Stromal cell of bone marrow (primary cell): ENCODE measurements at regions not wholly inside any gene's neighbourhood (a gene's known extent, or its start where the extent isn't known, plus 50 kb on each side); places are given as distances from the start of the nearest gene placed in this dataset.

ENCODE experiments used
- DNase-seq: peaks from one replicate; pipeline ENCODE4 v3.0.0-alpha.2; 2012; ENCODE audit warnings: low read depth

- no peak for DNase-seq
Measured at GRCh38 chr1:50358962-50359361, 64.3 kb downstream of the DMRTA2 start.

GRCh38 chr1:50357186-50357585 is 66.1 kb downstream of the DMRTA2 start:
- DNase-seq, result no peak

DNA sequence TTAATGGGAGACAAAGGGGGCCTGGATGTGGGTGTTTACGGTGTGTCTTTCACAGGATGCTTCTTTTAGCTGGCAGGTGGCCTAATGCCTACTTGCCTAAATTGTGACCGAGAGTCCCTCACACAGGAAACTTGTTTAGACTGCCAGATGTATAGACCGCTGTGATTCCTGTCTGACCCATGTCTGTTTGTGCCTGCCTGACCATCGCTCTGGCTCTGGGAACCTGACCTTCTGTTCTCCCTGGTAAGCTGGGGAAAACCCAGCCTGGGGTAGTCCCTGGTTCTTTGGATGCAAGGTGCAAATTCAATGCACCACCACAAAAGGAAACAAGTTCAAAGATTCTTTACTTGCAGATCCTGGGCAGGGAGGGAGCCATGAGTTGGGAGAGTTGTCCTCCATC is 68.4 kb downstream of the DMRTA2 start:
- DNase-seq, result no peak

DNA sequence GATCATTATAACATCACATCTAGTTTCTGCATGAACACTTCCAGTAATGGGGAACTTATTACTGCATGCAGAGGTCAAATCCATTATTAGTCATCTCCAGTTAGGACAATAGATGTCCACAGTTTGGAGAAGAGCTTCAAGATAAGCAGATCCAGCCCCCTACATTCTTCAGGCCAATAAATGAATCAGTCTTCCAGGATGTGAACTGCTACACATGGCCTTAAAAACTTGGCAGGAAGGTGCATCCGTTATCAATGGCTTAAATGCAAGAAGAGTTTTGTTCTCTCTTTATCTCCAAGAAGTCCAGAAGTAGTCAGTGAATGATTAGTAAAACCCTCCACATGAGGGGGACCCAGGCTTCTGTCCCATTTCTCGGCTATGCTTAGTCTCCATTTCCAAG is 70.8 kb downstream of the DMRTA2 start:
- no peak for DNase-seq

DNA sequence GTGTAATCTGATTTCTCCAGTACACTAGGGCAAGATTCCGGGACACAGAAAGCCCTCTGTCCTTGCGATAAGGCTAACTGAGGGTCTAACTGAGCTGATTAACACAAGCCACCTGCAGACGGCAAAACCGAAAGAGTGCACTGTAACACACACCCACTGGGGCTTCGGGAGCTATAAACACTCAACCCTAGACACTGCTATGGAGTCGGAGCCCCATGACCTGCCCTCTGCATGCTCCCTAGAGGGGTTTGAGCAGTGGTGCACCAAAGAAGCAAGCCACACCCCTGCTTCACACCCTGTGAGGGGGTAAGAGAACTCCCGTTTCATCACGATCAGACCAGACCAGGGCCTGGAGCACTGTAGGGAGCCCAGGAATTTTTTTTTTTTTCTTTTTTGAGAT is 72.4 kb downstream of the DMRTA2 start:
- no peak for DNase-seq

DNA sequence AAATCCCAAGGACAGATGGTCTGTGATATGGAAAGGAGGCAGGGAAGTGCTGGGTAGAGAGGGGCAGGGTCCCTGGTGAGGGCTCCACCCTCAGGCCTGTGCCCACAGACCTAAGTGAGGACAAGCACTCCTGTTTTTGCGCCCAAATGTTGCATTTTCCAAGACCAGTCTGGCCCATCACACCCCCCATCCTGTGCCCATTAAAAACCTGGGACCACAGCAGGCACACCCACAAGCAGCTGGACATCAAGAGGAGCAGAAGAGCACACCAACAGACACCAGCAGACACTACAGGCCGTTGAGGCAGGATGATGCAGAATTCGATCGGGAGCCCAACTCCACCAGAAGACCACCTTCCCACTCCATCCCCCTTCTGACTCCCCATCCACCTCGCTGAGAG is 72.8 kb downstream of the DMRTA2 start:
- DNase-seq, result no peak

DNA sequence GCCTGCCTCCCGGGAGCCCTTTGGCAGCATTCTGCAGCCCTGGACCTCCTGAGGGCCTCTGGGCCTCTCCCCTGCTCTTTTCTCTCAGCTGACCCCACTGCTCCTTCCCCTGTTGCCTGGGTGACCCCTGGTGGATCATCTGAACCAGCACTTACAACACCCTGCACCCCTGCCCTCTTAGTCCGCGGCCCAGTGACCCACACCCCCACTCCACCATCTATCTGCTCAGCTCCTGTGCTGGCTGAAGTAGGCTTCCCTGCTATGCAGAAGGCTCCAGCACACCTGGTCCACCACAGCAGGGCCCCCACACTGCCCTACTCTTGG is 74.0 kb downstream of the DMRTA2 start:
- no peak for DNase-seq

GRCh38 chr1:50348449-50349241 is 74.6 kb downstream of the DMRTA2 start:
- peak; percentile 56 for DNase-seq

GRCh38 chr1:50347933-50348332 is 75.3 kb downstream of the DMRTA2 start:
- DNase-seq, result no peak

DNA sequence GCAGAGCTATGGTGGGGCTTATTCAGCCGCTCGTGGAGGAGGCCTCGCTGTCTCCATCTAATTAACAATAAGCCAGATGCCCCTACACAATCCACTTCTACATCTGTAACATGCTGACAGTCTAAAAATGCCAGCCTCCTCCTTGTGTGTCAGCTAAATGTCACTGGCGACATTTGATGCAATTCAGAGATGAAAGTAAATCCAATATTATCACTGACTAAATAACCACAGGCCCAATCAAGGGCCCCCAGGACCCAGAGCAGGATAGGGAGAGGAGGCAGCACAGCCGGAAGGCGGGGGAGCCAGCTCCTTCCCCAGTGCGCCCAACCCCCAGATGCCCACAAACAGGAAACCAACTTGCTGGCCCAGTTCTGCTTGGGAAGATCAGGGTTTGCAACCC is 76.6 kb downstream of the DMRTA2 start:
- DNase-seq, result no peak

GRCh38 chr1:50343323-50343722 is 79.9 kb downstream of the DMRTA2 start:
- DNase-seq, result no peak

- DNase-seq, result no peak
Measured at GRCh38 chr1:50342525-50342924, 80.7 kb downstream of the DMRTA2 start.

GRCh38 chr1:50335036-50335435 is 88.2 kb downstream of the DMRTA2 start:
- no peak for DNase-seq

- no peak for DNase-seq
Measured at GRCh38 chr1:50333595-50333974, 89.7 kb downstream of the DMRTA2 start.

GRCh38 chr1:50332941-50333594 is 90.2 kb downstream of the DMRTA2 start:
- no peak for DNase-seq

DNA sequence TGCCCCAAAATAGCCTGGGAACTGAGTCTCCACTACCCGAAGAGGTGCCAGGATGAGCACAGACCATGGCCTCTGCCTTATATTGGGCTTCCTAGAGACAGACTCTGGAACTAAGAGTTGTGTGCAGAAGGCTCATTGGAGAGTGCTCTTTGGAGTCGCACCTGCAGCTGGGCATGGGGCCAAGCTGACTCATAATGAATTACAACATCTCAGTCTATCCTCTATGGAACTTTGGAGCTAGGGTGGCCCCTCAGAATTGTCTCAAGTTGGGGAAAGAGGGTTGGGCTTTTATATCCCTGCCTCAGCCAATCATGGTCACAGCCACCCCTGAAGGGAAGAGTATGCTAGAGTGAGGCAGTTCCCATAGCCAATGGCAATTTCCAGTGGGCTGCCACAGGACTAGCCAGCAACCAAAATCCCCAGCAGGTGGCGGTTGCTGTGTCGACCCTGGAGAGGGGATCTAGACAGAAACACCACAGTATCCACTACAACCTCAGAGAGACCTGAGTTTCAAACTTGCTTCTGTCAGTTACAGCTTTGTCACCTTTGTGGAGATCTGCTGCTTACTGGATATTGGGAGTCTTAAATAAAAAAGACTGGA is 93.8 kb downstream of the DMRTA2 start:
- DNase-seq, result no peak

DNA sequence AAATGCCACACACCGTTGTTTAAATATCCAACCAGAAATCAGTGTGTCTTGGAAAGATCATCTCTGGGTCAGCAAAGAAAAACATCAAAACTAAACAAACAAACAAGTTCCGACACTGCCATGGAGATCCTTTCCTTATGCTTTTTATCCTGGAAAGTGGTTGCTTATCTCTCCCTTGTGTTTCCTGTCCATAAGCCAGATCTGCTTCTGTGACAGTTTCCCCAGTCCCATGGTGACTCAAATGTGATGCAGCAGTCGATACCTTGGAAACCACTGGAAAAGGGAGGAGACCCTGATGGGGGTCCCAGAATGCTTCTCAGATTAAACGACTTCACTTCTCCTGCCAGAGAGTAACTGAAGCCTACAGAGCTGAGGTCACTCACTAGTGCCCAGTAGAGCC is 94.7 kb downstream of the DMRTA2 start:
- no peak for DNase-seq

DNA sequence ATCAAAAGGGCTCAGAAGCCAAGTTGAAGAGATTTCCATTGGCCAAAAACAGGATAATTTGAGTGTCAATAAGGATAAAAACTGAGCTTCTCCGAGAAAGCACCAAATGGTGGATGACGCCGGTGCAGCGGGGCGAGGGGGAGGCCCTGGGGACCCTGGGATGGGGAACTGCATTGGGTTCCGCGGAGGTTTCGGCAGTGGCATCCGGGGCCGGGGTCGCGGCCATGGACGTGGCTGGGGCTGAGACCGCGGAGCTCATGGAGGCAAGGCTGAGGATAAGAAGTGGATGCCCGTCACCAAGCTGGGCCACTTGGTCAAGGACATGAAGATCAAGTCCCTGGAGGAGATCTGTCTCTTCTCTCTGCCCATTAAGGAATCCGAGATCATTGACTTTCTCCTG is 97.2 kb downstream of the DMRTA2 start:
- no peak for DNase-seq

DNA sequence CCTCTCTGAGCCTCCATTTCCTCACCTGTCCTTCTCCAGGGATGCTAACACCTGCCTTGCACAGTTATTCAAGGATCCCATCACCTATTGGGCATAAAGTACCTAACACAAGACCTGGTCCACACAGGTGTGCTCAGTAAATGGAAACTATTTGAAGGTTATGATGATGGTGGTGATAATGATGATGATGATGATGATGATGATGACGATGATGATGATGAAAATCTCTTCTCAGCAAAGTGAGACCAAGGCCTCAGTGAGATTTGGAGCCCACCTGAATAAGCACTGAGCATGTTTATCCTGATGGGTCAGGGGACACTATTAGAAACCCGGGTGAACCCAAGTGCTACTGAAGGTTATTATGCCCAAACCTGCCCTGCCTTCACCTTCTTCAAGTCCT is 100.7 kb downstream of the DMRTA2 start:
- no peak for DNase-seq

GRCh38 chr1:50318428-50318827 is 104.8 kb downstream of the DMRTA2 start:
- DNase-seq, result no peak

DNA sequence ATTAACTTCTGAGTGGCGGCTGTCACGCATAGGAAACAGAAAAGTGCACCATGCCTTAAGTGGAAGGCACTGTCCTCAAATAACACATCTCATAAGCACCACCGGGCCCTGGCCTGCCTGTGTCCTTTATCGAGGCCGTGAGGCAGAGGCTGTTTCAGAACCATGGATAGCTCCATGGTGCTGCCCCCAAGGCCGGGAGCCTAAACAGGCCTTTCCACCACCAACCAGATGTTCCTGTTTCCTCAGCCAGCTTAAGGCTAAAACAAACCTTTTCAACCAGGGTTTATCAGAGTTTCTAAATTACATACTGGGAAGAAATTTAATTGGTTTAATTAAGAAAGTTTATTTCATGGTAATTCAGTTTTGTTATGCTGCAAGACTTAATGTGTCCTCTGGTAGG is 114.4 kb downstream of the DMRTA2 start:
- peak; percentile 1 for DNase-seq

DNA sequence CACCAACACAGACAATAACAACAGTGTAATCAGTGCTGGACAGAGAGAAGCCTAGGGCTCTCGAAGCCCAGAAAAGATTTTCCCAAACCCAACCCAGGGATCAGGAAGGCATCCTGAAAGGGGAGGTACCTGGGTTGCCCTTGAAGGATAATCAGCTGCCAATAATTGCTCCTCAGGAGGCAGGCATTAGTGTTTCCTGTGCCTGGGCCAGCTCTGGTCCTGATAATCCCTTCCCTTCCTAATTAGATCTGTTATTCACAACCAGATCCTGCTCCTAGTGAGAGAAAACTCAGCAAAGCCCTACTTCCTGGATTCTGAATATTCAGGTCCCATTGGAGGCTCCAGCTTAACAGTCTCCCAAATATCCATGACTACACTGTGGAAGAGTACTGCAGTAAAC is 117.4 kb downstream of the DMRTA2 start:
- DNase-seq, result no peak

GRCh38 chr1:50300297-50300696 is 122.9 kb downstream of the DMRTA2 start:
- no peak for DNase-seq

- no peak for DNase-seq
Measured at GRCh38 chr1:50295566-50295965, 127.7 kb downstream of the DMRTA2 start.
